T-cell (primary cell): ENCODE measurements at regions not wholly inside any gene's neighbourhood (a gene's known extent, or its start where the extent isn't known, plus 50 kb on each side); places are given as distances from the start of the nearest gene placed in this dataset.

ENCODE experiments used
- ATAC-seq, 4 experiments: fragments of 200-7000 bp in 3 of 4; fragments of 150-1000 bp in 1 of 4; cut with Tn5 transposase; replicated peaks in 1 of 4; 1 replicate in 3 of 4; 2 replicates in 1 of 4; pipeline ENCODE4 v1.10.0; 2021; ENCODE audit warnings: moderate library complexity in 3 of 4, mild to moderate bottlenecking in 2 of 4, moderate number of reproducible peaks in 1 of 4
- CTCF ChIA-PET, 2 donors: fragments of 300-600 bp; sonication (Branson Sonifier 250); formaldehyde crosslinking; loops; one replicate each; lab custom pipeline; 2022; ENCODE audit warnings: antibody characterized with exemption in 2 of 2; lab: Charles Lee
- POLR2A ChIA-PET, 2 donors: fragments of 300-600 bp; sonication (Branson Sonifier 250); formaldehyde crosslinking; loops; one replicate each; lab custom pipeline; 2022; ENCODE audit warnings: antibody characterized with exemption in 2 of 2; lab: Charles Lee
- DNase-seq, 35 experiments: peaks; one replicate each; pipeline versions ENCODE4 v3.0.0 to v3.0.0-alpha.2; 2013 to 2023
- H3K27ac ChIP-seq: one replicate; pipeline ENCODE4 v1.5.1; 2013; ENCODE audit warnings: low read length
- H3K27me3 ChIP-seq, 2 experiments: replicated peaks in 1 of 2; 1 replicate in 1 of 2; 2 replicates in 1 of 2; pipeline versions ENCODE4 v1.6.1 to v1.7.0; 2013; ENCODE audit warnings: low read length in 1 of 2, mixed read lengths in 1 of 2; ENCODE audit not compliant: control insufficient read depth in 2 of 2, insufficient read depth in 2 of 2; ENCODE audit errors: extremely low read depth in 1 of 2
- H3K36me3 ChIP-seq, 2 donors: 1 replicate in 1 of 2; 2 replicates in 1 of 2; pipeline versions ENCODE4 v1.6.1 to v1.7.0; 2013; ENCODE audit warnings: low read length in 1 of 2; ENCODE audit not compliant: control insufficient read depth in 2 of 2, insufficient read depth in 1 of 2; ENCODE audit errors: extremely low read depth in 1 of 2
- H3K4me1 ChIP-seq, 2 experiments: 1 replicate in 1 of 2; 2 replicates in 1 of 2; pipeline versions ENCODE4 v1.6.1 to v1.7.0; 2013; ENCODE audit warnings: low read length in 2 of 2, mixed read lengths in 1 of 2; ENCODE audit not compliant: insufficient read depth in 2 of 2, control insufficient read depth in 1 of 2; ENCODE audit errors: extremely low read depth in 1 of 2
- H3K4me3 ChIP-seq, 2 donors: 1 replicate in 1 of 2; 2 replicates in 1 of 2; pipeline versions ENCODE4 v1.5.1 to v1.7.0; 2013; ENCODE audit warnings: mild to moderate bottlenecking in 2 of 2, low read length in 1 of 2, moderate library complexity in 1 of 2; ENCODE audit not compliant: control insufficient read depth in 1 of 2; ENCODE audit errors: extremely low read depth in 1 of 2
- H3K9me3 ChIP-seq: 2 replicates; pipeline ENCODE4 v1.7.0; 2013
- H3K27ac Mint-ChIP-seq, 2 donors: one replicate each; pipeline ENCODE4 v1.8.0; 2020 to 2021; ENCODE audit warnings: mild to moderate bottlenecking in 2 of 2, mixed read lengths in 2 of 2
- H3K27me3 Mint-ChIP-seq, 2 donors: one replicate each; pipeline ENCODE4 v1.8.0; 2021 to 2022; ENCODE audit warnings: mixed read lengths in 2 of 2
- H3K36me3 Mint-ChIP-seq: one replicate; pipeline ENCODE4 v1.8.0; 2021; ENCODE audit warnings: mixed read lengths
- H3K4me1 Mint-ChIP-seq, 3 donors: one replicate each; pipeline ENCODE4 v1.8.0; 2020 to 2022; ENCODE audit warnings: mixed read lengths in 3 of 3, mild to moderate bottlenecking in 1 of 3
- H3K4me3 Mint-ChIP-seq, 3 donors: one replicate each; pipeline ENCODE4 v1.8.0; 2020 to 2022; ENCODE audit warnings: mild to moderate bottlenecking in 3 of 3, mixed read lengths in 3 of 3, moderate library complexity in 3 of 3
- H3K9me3 Mint-ChIP-seq, 3 donors: one replicate each; pipeline ENCODE4 v1.8.0; 2020 to 2022; ENCODE audit warnings: mixed read lengths in 3 of 3
- WGBS: methylation state at CpG from one replicate; pipeline ENCODE4 v1.1.5; 2013; ENCODE audit warnings: missing lambda C conversion rate; ENCODE audit not compliant: insufficient coverage; 5-methylcytosine and 5-hydroxymethylcytosine counted together

DNA sequence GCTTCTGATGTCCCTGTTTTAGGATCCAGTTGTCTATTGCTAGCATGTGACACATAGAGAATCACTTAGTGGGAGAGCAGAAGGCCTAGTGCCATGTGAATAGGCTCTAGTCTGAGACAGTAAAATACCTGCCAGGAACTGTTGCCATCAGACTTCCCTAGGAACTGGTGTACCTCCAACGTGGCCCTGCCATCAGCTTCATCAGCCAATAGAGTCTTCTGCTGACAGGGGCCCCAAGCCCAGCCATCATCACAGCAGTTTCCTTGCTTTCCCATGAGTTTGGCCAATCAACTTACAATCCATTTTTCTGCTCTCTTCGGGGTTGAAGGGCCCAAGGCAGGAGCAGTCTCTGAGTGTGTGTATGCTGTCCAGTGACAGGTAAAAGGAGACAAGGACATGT lies 128.4 kb upstream of the ADRA1B start:
- no peak for ATAC-seq
- Mint-ChIP-seq H3K4me1 (no peaks in the 10 kb centered on the region), H3K27ac (no peak overlapping the region), H3K9me3 (no peaks in the 10 kb centered on the region), H3K4me3 (no peak overlapping the region), H3K27me3 (peaks cover 6 to 15% of the 10 kb centered on the region in 2 donors), H3K36me3 (no peaks in the 10 kb centered on the region)
- 40% methylated on average over 1 of the region's 2 CpGs for WGBS
- peaks cover 0 to 12% of the 10 kb centered on the region in 2 experiments for H3K27me3 ChIP-seq
- no peaks in the 10 kb centered on the region for H3K4me1 ChIP-seq
- POLR2A ChIA-PET = interaction anchor here in 1 of 2 donors (0.7 kb wide), 1 partner anchor 1513 kb away, joined by 4 read pairs; no protein-coding TSS in a partner anchor
- CTCF ChIA-PET = no interaction called here
- H3K4me3 ChIP-seq = no peak overlapping the region
- no peaks in the 10 kb centered on the region for H3K36me3 ChIP-seq
- H3K9me3 ChIP-seq = no peaks in the 10 kb centered on the region
- H3K27ac ChIP-seq = no peak overlapping the region
- no peak for DNase-seq

DNA sequence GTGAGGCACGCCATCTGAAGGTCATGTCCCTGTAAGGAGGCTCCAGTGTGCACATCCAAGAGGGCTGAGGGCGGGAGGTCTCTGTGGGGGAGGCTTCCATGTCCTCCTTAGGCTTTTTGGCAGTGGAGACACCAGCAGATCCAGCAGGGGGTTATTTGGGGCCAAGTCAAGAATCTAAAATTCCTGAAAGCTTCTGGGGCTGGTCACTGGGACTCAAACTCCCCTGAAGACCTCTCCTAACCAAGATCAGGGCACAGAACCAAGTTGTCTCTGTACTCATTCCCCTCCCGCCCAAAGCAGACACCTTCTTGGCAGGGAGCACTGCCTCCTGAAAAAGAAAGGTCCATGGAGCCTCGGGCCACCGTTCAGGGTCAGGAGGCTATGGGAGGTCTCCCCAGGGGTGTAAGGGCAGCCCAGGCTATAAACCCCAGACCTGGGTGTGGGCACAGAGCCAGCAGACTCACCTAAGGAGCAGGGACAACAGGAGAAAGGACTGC lies 127.4 kb upstream of the ADRA1B start:
- no peaks in the 10 kb centered on the region for H3K4me1 ChIP-seq
- no peaks in the 10 kb centered on the region for H3K9me3 ChIP-seq
- peaks cover 6 to 15% of the 10 kb centered on the region in 2 donors for H3K27me3 Mint-ChIP-seq
- WGBS = 61% methylated on average over 3 of the region's 5 CpGs
- H3K27ac Mint-ChIP-seq = no peak overlapping the region
- ChIA-PET CTCF (interaction anchor here in 1 of 2 donors (0.9 kb wide), 1 partner anchor 9 kb away, joined by 3 read pairs; no protein-coding TSS in a partner anchor), POLR2A (no interaction called here)
- no peak overlapping the region for H3K4me3 Mint-ChIP-seq
- no peak overlapping the region for H3K4me3 ChIP-seq
- no peak overlapping the region for H3K27ac ChIP-seq
- H3K36me3 Mint-ChIP-seq = no peaks in the 10 kb centered on the region
- no peaks in the 10 kb centered on the region for H3K9me3 Mint-ChIP-seq
- DNase-seq (no peak), ATAC-seq (no peak)
- H3K4me1 Mint-ChIP-seq = no peaks in the 10 kb centered on the region
- H3K36me3 ChIP-seq = no peaks in the 10 kb centered on the region
- H3K27me3 ChIP-seq = peaks cover 0 to 12% of the 10 kb centered on the region in 2 experiments

DNA sequence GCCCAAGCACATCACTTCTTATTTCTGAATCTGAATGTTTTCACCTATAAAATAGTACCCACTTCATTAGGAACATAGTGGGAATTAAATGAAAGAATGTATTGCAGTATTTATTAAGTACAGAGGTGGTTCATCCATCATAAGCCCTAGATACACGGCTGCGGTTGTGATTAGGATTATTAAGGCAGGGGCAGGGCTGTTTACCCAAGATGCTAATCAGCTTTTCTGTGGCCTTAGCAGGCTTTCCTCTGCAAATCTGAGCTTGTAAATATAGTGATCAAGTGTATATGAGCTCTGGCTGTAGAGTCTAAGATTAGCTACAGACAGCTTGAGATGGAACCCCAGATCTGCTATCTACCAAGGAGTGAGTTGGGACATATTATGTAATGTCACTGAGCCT lies 124.1 kb upstream of the ADRA1B start:
- H3K9me3 Mint-ChIP-seq = no peaks in the 10 kb centered on the region
- DNase-seq (no peak), ATAC-seq (no peak)
- Histone ChIP-seq H3K27ac (no peak overlapping the region), H3K4me1 (no peaks in the 10 kb centered on the region), H3K27me3 (peaks cover 0 to 9% of the 10 kb centered on the region in 2 experiments), H3K9me3 (no peaks in the 10 kb centered on the region), H3K4me3 (no peak overlapping the region), H3K36me3 (no peaks in the 10 kb centered on the region)
- no peak overlapping the region for H3K4me3 Mint-ChIP-seq
- peaks cover 4 to 5% of the 10 kb centered on the region in 2 donors for H3K27me3 Mint-ChIP-seq
- CTCF ChIA-PET = no interaction called here
- POLR2A ChIA-PET = no interaction called here
- 80% methylated on average over 1 of the region's 2 CpGs for WGBS
- H3K27ac Mint-ChIP-seq = no peak overlapping the region
- H3K36me3 Mint-ChIP-seq = no peaks in the 10 kb centered on the region
- H3K4me1 Mint-ChIP-seq = no peaks in the 10 kb centered on the region

DNA sequence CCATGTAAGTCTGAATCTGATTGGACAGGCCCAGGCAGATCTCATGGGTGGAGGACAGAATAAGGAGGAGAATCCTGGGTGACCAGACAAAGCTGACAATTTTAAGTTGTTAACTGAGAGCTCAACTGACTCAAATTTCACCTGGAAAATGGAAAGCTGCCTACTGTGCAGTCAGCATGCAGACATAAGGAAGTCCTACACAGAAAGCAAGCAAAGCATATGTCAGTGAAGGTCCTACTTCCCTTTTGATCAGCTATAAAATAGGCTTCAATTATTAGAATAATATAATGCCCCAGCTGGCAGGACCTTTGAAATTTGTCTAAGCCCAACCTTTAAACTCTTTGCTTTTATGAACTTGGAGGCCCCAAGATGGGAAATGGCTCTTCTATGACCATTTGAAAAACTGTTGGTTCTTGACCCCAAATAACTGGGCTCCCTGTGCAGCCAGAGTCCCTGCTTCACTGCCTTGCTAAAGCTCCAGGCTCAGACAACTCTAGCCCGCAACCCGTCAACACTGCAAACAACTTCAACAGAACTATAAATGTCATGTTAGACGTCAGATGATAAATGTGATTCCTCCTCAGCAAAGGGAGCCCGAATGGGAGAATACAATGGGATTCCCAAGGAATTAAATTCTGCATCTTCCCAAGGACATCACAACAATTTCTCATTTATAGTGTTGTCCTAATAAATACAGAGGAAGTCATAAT lies 118.9 kb upstream of the ADRA1B start:
- Mint-ChIP-seq H3K4me1 (no peaks in the 10 kb centered on the region), H3K27me3 (peaks cover 0 to 6% of the 10 kb centered on the region in 2 donors), H3K36me3 (no peaks in the 10 kb centered on the region), H3K27ac (no peak overlapping the region), H3K9me3 (no peaks in the 10 kb centered on the region), H3K4me3 (no peak overlapping the region)
- no peak for DNase-seq
- no peak overlapping the region for H3K4me3 ChIP-seq
- H3K27ac ChIP-seq = no peak overlapping the region
- ChIA-PET POLR2A (no interaction called here), CTCF (interaction anchor here in 1 of 2 donors (1.1 kb wide), 1 partner anchor 9 kb away, joined by 3 read pairs; no protein-coding TSS in a partner anchor)
- no peaks in the 10 kb centered on the region for H3K9me3 ChIP-seq
- 100% methylated on average over 1 of the region's 4 CpGs for WGBS
- no peaks in the 10 kb centered on the region for H3K27me3 ChIP-seq
- no peak for ATAC-seq
- no peaks in the 10 kb centered on the region for H3K36me3 ChIP-seq
- H3K4me1 ChIP-seq = no peaks in the 10 kb centered on the region

DNA sequence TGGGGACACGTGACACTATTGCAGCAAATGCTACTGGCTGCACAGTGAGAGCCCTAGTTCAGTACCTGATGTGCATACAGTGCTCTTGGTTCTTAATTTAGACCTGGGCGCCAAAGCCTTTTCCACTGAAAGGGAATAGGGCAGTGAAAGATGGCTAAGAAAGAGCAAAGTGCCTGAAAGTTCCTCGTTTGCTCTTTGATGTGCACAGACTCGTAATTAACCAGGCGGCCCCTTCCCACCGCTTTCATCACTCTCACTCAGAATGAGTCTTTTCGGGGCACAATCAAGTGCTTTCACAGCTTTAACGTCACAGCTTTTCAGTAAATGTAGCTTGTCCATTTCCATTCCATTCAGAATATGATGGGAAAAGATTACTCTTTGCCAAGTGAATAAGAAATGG lies 116.6 kb upstream of the ADRA1B start:
- Histone ChIP-seq H3K4me1 (no peaks in the 10 kb centered on the region), H3K27ac (no peak overlapping the region), H3K9me3 (no peaks in the 10 kb centered on the region), H3K4me3 (no peak overlapping the region), H3K36me3 (no peaks in the 10 kb centered on the region), H3K27me3 (peaks cover 0 to 2% of the 10 kb centered on the region in 2 experiments)
- no peak overlapping the region for H3K4me3 Mint-ChIP-seq
- peaks cover 14 to 22% of the 10 kb centered on the region in 2 donors for H3K27me3 Mint-ChIP-seq
- no peaks in the 10 kb centered on the region for H3K4me1 Mint-ChIP-seq
- no peak for ATAC-seq
- H3K36me3 Mint-ChIP-seq = no peaks in the 10 kb centered on the region
- ChIA-PET CTCF (no interaction called here), POLR2A (no interaction called here)
- no peaks in the 10 kb centered on the region for H3K9me3 Mint-ChIP-seq
- H3K27ac Mint-ChIP-seq = no peak overlapping the region
- WGBS = 72% methylated on average over 6 of the region's 8 CpGs
- no peak for DNase-seq

DNA sequence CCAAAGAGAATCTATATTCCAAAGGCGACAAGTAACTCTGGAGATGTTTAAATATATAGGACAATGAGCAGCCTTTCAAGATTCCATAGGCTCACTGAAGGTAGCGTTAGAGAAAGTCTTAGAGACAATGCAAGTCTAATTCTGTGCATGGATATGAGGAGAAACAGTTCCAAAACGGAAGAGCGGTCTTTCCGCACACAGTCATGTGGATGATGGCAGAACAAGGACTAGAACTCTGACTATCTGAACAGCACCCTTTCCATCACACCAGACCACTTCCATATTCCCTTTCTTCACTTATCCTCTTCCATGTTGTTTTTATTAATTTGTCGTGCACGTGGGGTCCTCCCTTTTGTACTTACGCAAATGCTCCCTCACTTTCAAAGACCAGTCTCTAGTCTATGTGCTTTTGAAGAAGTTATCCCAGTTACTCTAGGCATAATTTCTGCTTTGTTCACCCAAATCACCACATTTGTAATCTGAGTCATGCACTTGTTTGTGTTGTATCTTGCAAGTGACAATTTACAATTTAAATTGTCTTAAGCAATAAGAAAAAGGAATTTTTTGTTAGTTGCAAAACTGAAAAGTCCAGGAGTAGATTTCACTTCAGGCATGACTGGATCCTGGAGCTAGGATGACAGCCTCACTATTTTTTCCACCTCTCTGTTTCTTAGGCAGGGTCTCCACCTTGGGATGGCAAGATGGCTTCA lies 116.0 kb upstream of the ADRA1B start:
- H3K4me1 ChIP-seq = no peaks in the 10 kb centered on the region
- no peaks in the 10 kb centered on the region for H3K9me3 ChIP-seq
- no peak overlapping the region for H3K27ac ChIP-seq
- H3K36me3 Mint-ChIP-seq = no peaks in the 10 kb centered on the region
- ChIA-PET CTCF (no interaction called here), POLR2A (no interaction called here)
- ATAC-seq (no peak), DNase-seq (no peak)
- no peak overlapping the region for H3K4me3 ChIP-seq
- H3K27ac Mint-ChIP-seq = no peak overlapping the region
- H3K9me3 Mint-ChIP-seq = no peaks in the 10 kb centered on the region
- H3K27me3 Mint-ChIP-seq = peaks cover 18 to 27% of the 10 kb centered on the region in 2 donors
- H3K27me3 ChIP-seq = peaks cover 0 to 2% of the 10 kb centered on the region in 2 experiments
- no peaks in the 10 kb centered on the region for H3K36me3 ChIP-seq
- 90% methylated on average over 3 of the region's 8 CpGs for WGBS
- no peak overlapping the region for H3K4me3 Mint-ChIP-seq
- no peaks in the 10 kb centered on the region for H3K4me1 Mint-ChIP-seq
